ENCODE measurements at regions not wholly inside any gene's neighbourhood (a gene's known extent, or its start where the extent isn't known, plus 50 kb on each side); places are given as distances from the start of the nearest gene placed in this dataset.

- Histone ChIP-seq H3K36me3 (no peaks in the 10 kb centered on the region), H3K27ac (no peak overlapping the region), H3K27me3 (no peaks in the 10 kb centered on the region), H3K9me3 (no peaks in the 10 kb centered on the region), H3K4me1 (no peaks in the 10 kb centered on the region), H3K4me3 (no peak overlapping the region)
- intact Hi-C loops (cut with DNase I; ENCODE audit: low total_unique reads), result no loop called here
- TF ChIP-seq, protein P1, sequence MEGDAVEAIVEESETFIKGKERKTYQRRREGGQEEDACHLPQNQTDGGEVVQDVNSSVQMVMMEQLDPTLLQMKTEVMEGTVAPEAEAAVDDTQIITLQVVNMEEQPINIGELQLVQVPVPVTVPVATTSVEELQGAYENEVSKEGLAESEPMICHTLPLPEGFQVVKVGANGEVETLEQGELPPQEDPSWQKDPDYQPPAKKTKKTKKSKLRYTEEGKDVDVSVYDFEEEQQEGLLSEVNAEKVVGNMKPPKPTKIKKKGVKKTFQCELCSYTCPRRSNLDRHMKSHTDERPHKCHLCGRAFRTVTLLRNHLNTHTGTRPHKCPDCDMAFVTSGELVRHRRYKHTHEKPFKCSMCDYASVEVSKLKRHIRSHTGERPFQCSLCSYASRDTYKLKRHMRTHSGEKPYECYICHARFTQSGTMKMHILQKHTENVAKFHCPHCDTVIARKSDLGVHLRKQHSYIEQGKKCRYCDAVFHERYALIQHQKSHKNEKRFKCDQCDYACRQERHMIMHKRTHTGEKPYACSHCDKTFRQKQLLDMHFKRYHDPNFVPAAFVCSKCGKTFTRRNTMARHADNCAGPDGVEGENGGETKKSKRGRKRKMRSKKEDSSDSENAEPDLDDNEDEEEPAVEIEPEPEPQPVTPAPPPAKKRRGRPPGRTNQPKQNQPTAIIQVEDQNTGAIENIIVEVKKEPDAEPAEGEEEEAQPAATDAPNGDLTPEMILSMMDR (IDR thresholded peaks at IDR 0.05), result no peak
- TF ChIP-seq POLR2A (IDR thresholded peaks at IDR 0.05), result no peak
- no peak for DNase-seq
Measured at GRCh38 chr13:58059624-58060023, 428.1 kb downstream of the PCDH17 start.

DNA sequence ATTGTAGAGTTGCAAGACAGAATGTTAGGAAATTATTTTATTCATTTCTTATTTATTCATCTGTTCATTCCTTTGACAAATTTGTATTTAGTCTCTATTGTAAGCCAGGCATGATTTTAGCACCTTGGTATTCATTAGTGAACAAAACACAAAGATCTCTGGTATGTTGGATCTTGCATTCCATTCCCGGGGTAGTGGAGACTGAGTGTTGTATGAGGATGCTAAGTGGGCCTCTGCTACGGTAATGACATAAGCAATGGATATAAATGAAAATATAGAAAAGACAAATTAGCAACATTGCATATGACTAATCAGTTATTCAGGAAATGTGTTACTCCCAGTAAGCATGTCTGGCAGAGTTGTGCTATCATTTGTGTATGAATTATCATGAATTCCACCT, 449.3 kb downstream of the PCDH17 start:
- H3K4me1 ChIP-seq, result no peaks in the 10 kb centered on the region
- DNase-seq, result no peak
- H3K36me3 ChIP-seq, result no peaks in the 10 kb centered on the region
- no peak overlapping the region for H3K27ac ChIP-seq
- no peak overlapping the region for H3K4me3 ChIP-seq
- H3K9me3 ChIP-seq, result no peaks in the 10 kb centered on the region
- intact Hi-C loops (cut with DNase I; ENCODE audit: low total_unique reads), result no loop called here
- H3K27me3 ChIP-seq, result no peaks in the 10 kb centered on the region
- TF ChIP-seq POLR2A (IDR thresholded peaks at IDR 0.05), result no peak
- TF ChIP-seq, protein P1 (IDR thresholded peaks at IDR 0.05), result no peak

DNA sequence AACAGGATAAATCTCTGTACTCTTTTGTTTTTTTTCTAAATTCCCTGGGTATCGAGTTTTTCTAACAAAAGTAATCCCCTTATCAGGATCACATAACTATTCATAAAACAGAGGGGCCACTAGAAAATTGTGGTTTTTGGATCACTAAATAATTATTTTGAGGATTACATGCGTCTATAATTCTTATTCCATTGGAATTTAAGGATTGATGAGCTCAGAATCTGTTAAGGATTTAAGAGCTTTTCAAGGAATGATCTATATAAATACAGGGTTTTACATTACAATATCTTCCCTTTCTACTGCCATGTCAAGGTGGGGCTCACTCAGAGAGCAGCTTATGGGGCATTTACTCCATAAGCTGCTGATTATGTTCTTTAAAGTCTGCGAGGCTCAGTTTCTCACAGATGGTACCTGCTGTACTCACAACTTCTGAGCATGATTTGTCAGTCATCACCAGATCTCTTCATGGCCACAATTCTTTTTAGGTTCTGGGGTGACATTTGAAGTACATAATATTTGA, 449.8 kb downstream of the PCDH17 start:
- TF ChIP-seq, protein P1 (IDR thresholded peaks at IDR 0.05), result no peak
- no peak for TF ChIP-seq POLR2A (IDR thresholded peaks at IDR 0.05)
- intact Hi-C loops (cut with DNase I; ENCODE audit: low total_unique reads), result no loop called here
- Histone ChIP-seq H3K27me3 (no peaks in the 10 kb centered on the region), H3K4me3 (no peak overlapping the region), H3K4me1 (no peaks in the 10 kb centered on the region), H3K27ac (no peak overlapping the region), H3K9me3 (no peaks in the 10 kb centered on the region), H3K36me3 (no peaks in the 10 kb centered on the region)
- DNase-seq, result no peak

GRCh38 chr13:58083064-58083463, 451.5 kb downstream of the PCDH17 start:
- TF ChIP-seq, protein P1 (IDR thresholded peaks at IDR 0.05), result no peak
- TF ChIP-seq POLR2A (IDR thresholded peaks at IDR 0.05), result no peak
- no peaks in the 10 kb centered on the region for H3K27me3 ChIP-seq
- DNase-seq, result no peak

DNA sequence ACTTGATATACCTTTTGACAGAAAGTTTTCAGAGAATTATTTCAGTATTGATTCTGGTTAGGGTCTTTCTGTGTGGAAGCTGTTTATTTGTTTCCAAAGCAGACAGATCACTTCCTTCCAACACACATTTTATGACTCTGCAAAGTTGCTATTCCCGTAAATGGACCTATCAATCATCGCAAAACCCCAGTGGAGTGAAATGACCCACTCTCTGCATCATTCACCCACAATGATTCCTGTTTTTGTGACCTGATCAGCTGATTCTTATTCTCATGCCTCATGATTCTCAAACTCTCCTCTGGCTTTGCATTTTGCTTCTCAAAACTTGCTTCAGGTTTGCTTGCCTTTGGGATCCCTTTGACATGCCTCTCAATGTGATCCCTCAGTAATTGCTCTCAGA, 453.7 kb downstream of the PCDH17 start:
- H3K4me3 ChIP-seq, result no peak overlapping the region
- DNase-seq, result no peak
- H3K9me3 ChIP-seq, result no peaks in the 10 kb centered on the region

More at GRCh38 chr13:58083064-58083463, 451.5 kb downstream of the PCDH17 start:
- Histone ChIP-seq H3K4me3 (no peak overlapping the region), H3K27ac (no peak overlapping the region), H3K9me3 (no peaks in the 10 kb centered on the region), H3K4me1 (no peaks in the 10 kb centered on the region), H3K36me3 (no peaks in the 10 kb centered on the region)
- intact Hi-C loops (cut with DNase I; ENCODE audit: low total_unique reads), result no loop called here

More for the DNA sequence above, 453.7 kb downstream of the PCDH17 start:
- Histone ChIP-seq H3K36me3 (no peaks in the 10 kb centered on the region), H3K27me3 (no peaks in the 10 kb centered on the region), H3K4me1 (no peaks in the 10 kb centered on the region), H3K27ac (no peak overlapping the region)
- intact Hi-C loops (cut with DNase I; ENCODE audit: low total_unique reads), result no loop called here
- TF ChIP-seq POLR2A (IDR thresholded peaks at IDR 0.05), result no peak
- TF ChIP-seq, protein P1 (IDR thresholded peaks at IDR 0.05), result no peak
